ENCODE measurements at regions not wholly inside any gene's neighbourhood (a gene's known extent, or its start where the extent isn't known, plus 50 kb on each side); places are given as distances from the start of the nearest gene placed in this dataset.

DNA sequence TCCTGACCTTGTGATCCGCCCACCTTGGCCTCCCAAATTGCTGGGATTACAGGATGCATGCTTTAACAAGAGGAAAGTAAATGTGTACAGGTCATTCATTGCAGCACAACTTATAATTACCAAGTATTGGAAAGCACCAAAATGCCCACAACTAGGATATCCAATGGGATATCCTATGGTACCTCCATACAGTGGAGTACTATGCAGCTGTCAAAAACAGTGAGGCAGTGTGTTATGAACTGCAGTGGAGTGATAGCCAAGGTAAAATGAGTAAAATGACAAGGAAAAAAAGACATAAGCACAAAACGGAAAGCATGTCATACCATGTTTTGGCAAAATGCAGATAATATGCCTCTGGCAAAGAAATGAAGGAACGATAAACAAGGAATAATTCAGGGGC, 87.6 kb downstream of the FOXL1 start:
- Histone ChIP-seq H3K4me1 (no peaks in the 10 kb centered on the region), H3K9ac (no peak overlapping the region), H3K79me2 (no peaks in the 10 kb centered on the region), H3K4me3 (ENCODE audit: low read depth, low read length) (no peak overlapping the region), H3K4me2 (ENCODE audit: low read length) (no peak overlapping the region), H3K27ac (no peak overlapping the region), H2AFZ (no peak overlapping the region), H3K9me3 (ENCODE audit: control insufficient read depth, low read length) (no peaks in the 10 kb centered on the region), H3K27me3 (ENCODE audit: control insufficient read depth, insufficient read depth, low read length) (no peaks in the 10 kb centered on the region), H3K36me3 (ENCODE audit: control insufficient read depth, insufficient read depth, low read length) (no peaks in the 10 kb centered on the region)
- TF ChIP-seq, protein P1, sequence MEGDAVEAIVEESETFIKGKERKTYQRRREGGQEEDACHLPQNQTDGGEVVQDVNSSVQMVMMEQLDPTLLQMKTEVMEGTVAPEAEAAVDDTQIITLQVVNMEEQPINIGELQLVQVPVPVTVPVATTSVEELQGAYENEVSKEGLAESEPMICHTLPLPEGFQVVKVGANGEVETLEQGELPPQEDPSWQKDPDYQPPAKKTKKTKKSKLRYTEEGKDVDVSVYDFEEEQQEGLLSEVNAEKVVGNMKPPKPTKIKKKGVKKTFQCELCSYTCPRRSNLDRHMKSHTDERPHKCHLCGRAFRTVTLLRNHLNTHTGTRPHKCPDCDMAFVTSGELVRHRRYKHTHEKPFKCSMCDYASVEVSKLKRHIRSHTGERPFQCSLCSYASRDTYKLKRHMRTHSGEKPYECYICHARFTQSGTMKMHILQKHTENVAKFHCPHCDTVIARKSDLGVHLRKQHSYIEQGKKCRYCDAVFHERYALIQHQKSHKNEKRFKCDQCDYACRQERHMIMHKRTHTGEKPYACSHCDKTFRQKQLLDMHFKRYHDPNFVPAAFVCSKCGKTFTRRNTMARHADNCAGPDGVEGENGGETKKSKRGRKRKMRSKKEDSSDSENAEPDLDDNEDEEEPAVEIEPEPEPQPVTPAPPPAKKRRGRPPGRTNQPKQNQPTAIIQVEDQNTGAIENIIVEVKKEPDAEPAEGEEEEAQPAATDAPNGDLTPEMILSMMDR (IDR thresholded peaks at IDR 0.05): no peak

GRCh38 chr16:86667035-86667434, 88.7 kb downstream of the FOXL1 start:
- Histone ChIP-seq H3K36me3 (ENCODE audit: control insufficient read depth, insufficient read depth, low read length) (no peaks in the 10 kb centered on the region), H3K4me2 (ENCODE audit: low read length) (no peak overlapping the region), H3K9ac (no peak overlapping the region), H3K27me3 (ENCODE audit: control insufficient read depth, insufficient read depth, low read length) (no peaks in the 10 kb centered on the region), H3K27ac (no peak overlapping the region), H3K79me2 (no peaks in the 10 kb centered on the region), H3K9me3 (ENCODE audit: control insufficient read depth, low read length) (no peaks in the 10 kb centered on the region), H3K4me3 (ENCODE audit: low read depth, low read length) (no peak overlapping the region), H2AFZ (no peak overlapping the region), H3K4me1 (no peaks in the 10 kb centered on the region)
- TF ChIP-seq, protein P1 (IDR thresholded peaks at IDR 0.05): no peak

DNA sequence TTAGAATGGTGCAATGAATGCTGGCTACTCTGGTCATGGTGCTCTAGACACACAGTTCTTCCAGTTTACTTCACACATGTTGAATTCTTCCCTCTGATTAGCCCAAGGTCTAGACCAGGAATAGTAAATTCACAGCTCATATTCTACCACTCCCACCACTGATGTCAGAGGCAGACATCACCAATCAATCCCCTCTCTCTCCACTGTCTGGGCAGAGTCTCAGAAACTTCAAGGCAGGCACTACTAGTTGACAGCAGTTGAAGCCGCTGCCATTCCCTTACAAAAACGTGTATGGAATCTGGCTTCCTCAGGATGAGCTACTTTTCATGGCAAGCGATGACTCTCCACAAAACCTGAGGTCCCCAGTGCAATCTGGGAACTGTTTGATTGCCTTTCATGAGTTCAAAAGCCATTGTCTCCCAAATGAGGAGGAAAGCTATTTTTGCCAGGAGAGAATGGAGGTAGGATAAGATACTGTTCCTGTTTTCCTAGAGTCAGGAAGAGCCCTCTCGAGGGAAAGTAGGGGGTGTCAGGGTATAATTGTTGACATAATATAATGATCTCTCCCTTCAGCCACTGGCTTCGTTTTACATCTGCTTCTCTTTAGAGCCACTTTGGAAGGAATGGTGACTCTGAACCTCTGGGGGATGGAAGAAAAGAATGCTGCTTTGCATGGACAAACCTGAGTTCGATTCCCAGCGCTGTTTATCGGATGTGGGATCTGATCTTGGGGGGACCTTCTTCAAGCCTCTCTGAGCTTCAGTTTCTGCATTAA, 90.0 kb downstream of the FOXL1 start:
- Histone ChIP-seq H3K79me2 (no peaks in the 10 kb centered on the region), H3K4me1 (no peaks in the 10 kb centered on the region), H3K27ac (no peak overlapping the region), H3K4me2 (ENCODE audit: low read length) (no peak overlapping the region), H3K4me3 (ENCODE audit: low read depth, low read length) (no peak overlapping the region), H3K9me3 (ENCODE audit: control insufficient read depth, low read length) (no peaks in the 10 kb centered on the region), H3K9ac (no peak overlapping the region), H3K36me3 (ENCODE audit: control insufficient read depth, insufficient read depth, low read length) (no peaks in the 10 kb centered on the region), H3K27me3 (ENCODE audit: control insufficient read depth, insufficient read depth, low read length) (no peaks in the 10 kb centered on the region), H2AFZ (no peak overlapping the region)
- TF ChIP-seq, protein P1 (IDR thresholded peaks at IDR 0.05): no peak

DNA sequence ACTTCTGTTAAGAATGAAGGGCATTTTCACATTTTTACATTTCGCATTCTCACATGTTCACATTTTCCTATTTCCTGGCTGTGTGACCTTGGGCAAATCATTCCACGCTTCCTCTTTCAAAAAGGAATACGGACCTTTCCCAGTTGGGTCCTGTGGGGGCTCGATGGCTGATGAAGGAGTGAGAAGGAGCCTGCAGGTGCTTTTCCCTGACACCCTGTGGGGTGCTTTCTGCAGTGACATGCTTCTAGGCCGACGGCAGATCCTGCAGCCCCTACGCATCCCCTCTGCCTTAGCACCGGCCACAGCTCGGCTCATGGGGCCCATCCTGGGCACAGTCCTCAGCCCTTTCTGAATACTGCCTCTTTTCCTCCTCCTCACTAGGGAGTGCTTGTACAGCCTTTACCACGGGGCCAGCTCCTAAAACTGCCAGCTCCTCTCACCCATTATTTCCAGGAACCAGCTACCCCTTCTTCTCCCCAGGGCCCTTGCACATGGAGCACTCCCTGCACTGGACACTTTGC, 91.0 kb downstream of the FOXL1 start:
- no peaks in the 10 kb centered on the region for H3K79me2 ChIP-seq
- no peaks in the 10 kb centered on the region for H3K27me3 ChIP-seq (ENCODE audit: control insufficient read depth, insufficient read depth, low read length)
- no peak overlapping the region for H3K4me3 ChIP-seq (ENCODE audit: low read depth, low read length)
- H3K9ac ChIP-seq: no peak overlapping the region
- H3K4me2 ChIP-seq (ENCODE audit: low read length): no peak overlapping the region
- H2AFZ ChIP-seq: no peak overlapping the region
- no peak overlapping the region for H3K27ac ChIP-seq
- no peaks in the 10 kb centered on the region for H3K36me3 ChIP-seq (ENCODE audit: control insufficient read depth, insufficient read depth, low read length)
- no peaks in the 10 kb centered on the region for H3K4me1 ChIP-seq
- TF ChIP-seq, protein P1 (IDR thresholded peaks at IDR 0.05): no peak
- H3K9me3 ChIP-seq (ENCODE audit: control insufficient read depth, low read length): no peaks in the 10 kb centered on the region
